ENCODE measurements at regions not wholly inside any gene's neighbourhood (a gene's known extent, or its start where the extent isn't known, plus 50 kb on each side); places are given as distances from the start of the nearest gene placed in this dataset.

- TF ChIP-seq EZH2phosphoT487 (IDR thresholded peaks at IDR 0.05; ENCODE audit: insufficient read depth, low read depth) (no peak), EZH2 (IDR thresholded peaks at IDR 0.05; ENCODE audit: insufficient read depth, poor library complexity, severe bottlenecking) (no peak)
These were observed 76.4 kb downstream of the LYZL2 start for GRCh38 chr10:30553018-30553625.

All from GM23248 (cell line).